Stimulated activated memory B cell treated with anti-CD40 and anti-IgM and Interleukin-4, amounts not matched to agents 10 μg/mL and 1 μg/mL and 100 μg/mL, for 72 hours (primary cell): ENCODE measurements at regions not wholly inside any gene's neighbourhood (a gene's known extent, or its start where the extent isn't known, plus 50 kb on each side); places are given as distances from the start of the nearest gene placed in this dataset.
"Not testable (repeated sequence)": the region's sequence is repeated elsewhere in the genome, so short reads cannot be mapped to it uniquely, and the experiment has no call there.

ENCODE experiments used
- ATAC-seq: fragments of 150-1000 bp; cut with Tn5 transposase; 2 replicates; pipeline ENCODE4 v1.10.0; 2021
- H3K27ac Mint-ChIP-seq: one replicate; pipeline ENCODE4 v1.8.0; 2022; ENCODE audit warnings: mild to moderate bottlenecking, mixed read lengths
- H3K27me3 Mint-ChIP-seq: one replicate; pipeline ENCODE4 v1.8.0; 2022; ENCODE audit warnings: mixed read lengths
- H3K36me3 Mint-ChIP-seq: one replicate; pipeline ENCODE4 v1.8.0; 2022; ENCODE audit warnings: mixed read lengths
- H3K4me1 Mint-ChIP-seq: one replicate; pipeline ENCODE4 v1.8.0; 2022; ENCODE audit warnings: mixed read lengths
- H3K4me3 Mint-ChIP-seq: one replicate; pipeline ENCODE4 v1.8.0; 2022; ENCODE audit warnings: mild to moderate bottlenecking, moderate library complexity, mixed read lengths
- H3K9me3 Mint-ChIP-seq: one replicate; pipeline ENCODE4 v1.8.0; 2022; ENCODE audit warnings: mixed read lengths

GRCh38 chr6:26186652-26187051, 99.4 kb downstream of the HFE start:
- Mint-ChIP-seq H3K27me3 (no peaks in the 10 kb centered on the region), H3K4me1 (peaks cover 30% of the 10 kb centered on the region), H3K9me3 (peaks cover 3% of the 10 kb centered on the region), H3K4me3 (no peak overlapping the region), H3K36me3 (no peaks in the 10 kb centered on the region), H3K27ac (no peak overlapping the region)
- no peak for ATAC-seq

GRCh38 chr6:26187292-26187691, 100.1 kb downstream of the HFE start:
- ATAC-seq = no peak
- H3K4me3 Mint-ChIP-seq = no peak overlapping the region
- peak overlapping the region; percentile 93 for H3K27ac Mint-ChIP-seq
- H3K9me3 Mint-ChIP-seq = peaks cover 3% of the 10 kb centered on the region
- peaks cover under 1% of the 10 kb centered on the region for H3K36me3 Mint-ChIP-seq
- no peaks in the 10 kb centered on the region for H3K27me3 Mint-ChIP-seq
- H3K4me1 Mint-ChIP-seq = peaks cover 30% of the 10 kb centered on the region

- H3K27me3 Mint-ChIP-seq = no peaks in the 10 kb centered on the region
- H3K36me3 Mint-ChIP-seq = peaks cover 9% of the 10 kb centered on the region
- peaks cover 3% of the 10 kb centered on the region for H3K9me3 Mint-ChIP-seq
- peak; percentile 48 for ATAC-seq
- peak overlapping the region; percentile 93 for H3K27ac Mint-ChIP-seq
- H3K4me1 Mint-ChIP-seq = peaks cover 36% of the 10 kb centered on the region
- peak overlapping the region; percentile 84 for H3K4me3 Mint-ChIP-seq
Observed at GRCh38 chr6:26187981-26188635, 100.9 kb downstream of the HFE start.

- not testable (repeated sequence) for H3K4me3 Mint-ChIP-seq, H3K9me3 Mint-ChIP-seq, H3K27ac Mint-ChIP-seq, ATAC-seq, H3K27me3 Mint-ChIP-seq
- peaks cover 42% of the 10 kb centered on the region for H3K4me1 Mint-ChIP-seq
- peaks cover 37% of the 10 kb centered on the region for H3K36me3 Mint-ChIP-seq
Observed at GRCh38 chr6:26191512-26191911, 104.3 kb downstream of the HFE start.

GRCh38 chr6:26193467-26194328, 106.5 kb downstream of the HFE start:
- Mint-ChIP-seq H3K4me3 (no peak overlapping the region), H3K4me1 (peaks cover 31% of the 10 kb centered on the region), H3K27ac (peak overlapping the region; percentile 98), H3K27me3 (no peaks in the 10 kb centered on the region), H3K9me3 (no peaks in the 10 kb centered on the region), H3K36me3 (peaks cover 43% of the 10 kb centered on the region)
- ATAC-seq = no peak

- ATAC-seq = no peak
- peaks cover 30% of the 10 kb centered on the region for H3K4me1 Mint-ChIP-seq
- no peaks in the 10 kb centered on the region for H3K27me3 Mint-ChIP-seq
- peaks cover 43% of the 10 kb centered on the region for H3K36me3 Mint-ChIP-seq
- no peaks in the 10 kb centered on the region for H3K9me3 Mint-ChIP-seq
- peak overlapping the region; percentile 98 for H3K27ac Mint-ChIP-seq
- H3K4me3 Mint-ChIP-seq = peak overlapping the region; percentile 93
Observed at GRCh38 chr6:26194329-26194701, 107.1 kb downstream of the HFE start.

GRCh38 chr6:26194816-26195375, 107.7 kb downstream of the HFE start:
- H3K27ac Mint-ChIP-seq = peak overlapping the region; percentile 98
- no peaks in the 10 kb centered on the region for H3K27me3 Mint-ChIP-seq
- H3K4me1 Mint-ChIP-seq = peaks cover 36% of the 10 kb centered on the region
- H3K9me3 Mint-ChIP-seq = no peaks in the 10 kb centered on the region
- no peak for ATAC-seq
- peaks cover 43% of the 10 kb centered on the region for H3K36me3 Mint-ChIP-seq
- peak overlapping the region; percentile 93 for H3K4me3 Mint-ChIP-seq

- Mint-ChIP-seq H3K27me3 (no peaks in the 10 kb centered on the region), H3K36me3 (peaks cover 43% of the 10 kb centered on the region), H3K27ac (peak overlapping the region; percentile 98), H3K9me3 (no peaks in the 10 kb centered on the region), H3K4me3 (peak overlapping the region; percentile 93), H3K4me1 (peaks cover 38% of the 10 kb centered on the region)
- peak; percentile 72 for ATAC-seq
Observed at GRCh38 chr6:26195376-26195923, 108.2 kb downstream of the HFE start.

GRCh38 chr6:26195924-26196845, 109.0 kb downstream of the HFE start:
- Mint-ChIP-seq H3K4me1 (peaks cover 42% of the 10 kb centered on the region), H3K4me3 (peak overlapping the region; percentile 93), H3K9me3 (no peaks in the 10 kb centered on the region), H3K36me3 (peaks cover 43% of the 10 kb centered on the region), H3K27me3 (no peaks in the 10 kb centered on the region), H3K27ac (peak overlapping the region; percentile 98)
- ATAC-seq = no peak

GRCh38 chr6:26196846-26197635, 109.8 kb downstream of the HFE start:
- Mint-ChIP-seq H3K36me3 (peaks cover 43% of the 10 kb centered on the region), H3K27me3 (no peaks in the 10 kb centered on the region), H3K4me3 (peak overlapping the region; percentile 93)

GRCh38 chr6:26197636-26197932, 110.4 kb downstream of the HFE start:
- Mint-ChIP-seq H3K27me3 (no peaks in the 10 kb centered on the region), H3K36me3 (peaks cover 39% of the 10 kb centered on the region), H3K9me3 (no peaks in the 10 kb centered on the region), H3K4me1 (peaks cover 44% of the 10 kb centered on the region), H3K4me3 (peak overlapping the region; percentile 93), H3K27ac (peak overlapping the region; percentile 98)
- no peak for ATAC-seq

More at GRCh38 chr6:26196846-26197635, 109.8 kb downstream of the HFE start:
- peak; percentile 73 for ATAC-seq
- Mint-ChIP-seq H3K4me1 (peaks cover 44% of the 10 kb centered on the region), H3K9me3 (no peaks in the 10 kb centered on the region), H3K27ac (peak overlapping the region; percentile 98)

GRCh38 chr6:26197933-26198721, 110.9 kb downstream of the HFE start:
- H3K4me3 Mint-ChIP-seq = peak overlapping the region; percentile 93
- H3K4me1 Mint-ChIP-seq = peaks cover 41% of the 10 kb centered on the region
- peaks cover 34% of the 10 kb centered on the region for H3K36me3 Mint-ChIP-seq
- no peaks in the 10 kb centered on the region for H3K9me3 Mint-ChIP-seq
- no peak for ATAC-seq
- H3K27me3 Mint-ChIP-seq = no peaks in the 10 kb centered on the region
- peak overlapping the region; percentile 98 for H3K27ac Mint-ChIP-seq

- Mint-ChIP-seq H3K36me3 (peaks cover 28% of the 10 kb centered on the region), H3K27me3 (no peaks in the 10 kb centered on the region), H3K27ac (peak overlapping the region; percentile 98), H3K4me3 (peak overlapping the region; percentile 93), H3K9me3 (no peaks in the 10 kb centered on the region), H3K4me1 (peaks cover 38% of the 10 kb centered on the region)
- peak; percentile 28 for ATAC-seq
Observed at GRCh38 chr6:26198722-26199056, 111.5 kb downstream of the HFE start.
